HG03108 (cell line): ENCODE measurements at regions not wholly inside any gene's neighbourhood (a gene's known extent, or its start where the extent isn't known, plus 50 kb on each side); places are given as distances from the start of the nearest gene placed in this dataset.
"Not testable (repeated sequence)": the region's sequence is repeated elsewhere in the genome, so short reads cannot be mapped to it uniquely, and the experiment has no call there.

Source experiments
- ATAC-seq: cut with Tn5 transposase; IDR thresholded peaks from one replicate; pipeline ENCODE4 v1.9.1; 2021; ENCODE audit warnings: moderate library complexity; ENCODE audit not compliant: unreplicated experiment

DNA sequence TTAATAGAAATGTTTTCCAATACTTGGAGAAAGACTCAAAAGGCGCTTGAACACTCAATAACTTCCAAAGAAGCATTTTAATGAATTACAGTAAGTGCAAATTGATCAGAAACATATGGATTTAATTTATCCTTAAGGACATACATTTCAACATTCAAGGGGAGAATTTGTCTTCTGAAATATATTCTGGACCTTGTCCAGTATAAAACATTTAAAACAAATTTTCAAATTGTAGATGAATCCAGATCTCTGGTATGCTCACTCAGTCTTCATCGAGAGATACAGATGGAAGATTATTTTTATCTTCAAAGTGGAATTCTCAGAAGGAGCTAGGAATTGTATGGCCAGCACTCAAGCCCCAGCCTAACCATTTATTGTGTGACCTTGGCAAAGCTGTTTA lies 310.4 kb downstream of the ZNF674 start:
- no peak for ATAC-seq

DNA sequence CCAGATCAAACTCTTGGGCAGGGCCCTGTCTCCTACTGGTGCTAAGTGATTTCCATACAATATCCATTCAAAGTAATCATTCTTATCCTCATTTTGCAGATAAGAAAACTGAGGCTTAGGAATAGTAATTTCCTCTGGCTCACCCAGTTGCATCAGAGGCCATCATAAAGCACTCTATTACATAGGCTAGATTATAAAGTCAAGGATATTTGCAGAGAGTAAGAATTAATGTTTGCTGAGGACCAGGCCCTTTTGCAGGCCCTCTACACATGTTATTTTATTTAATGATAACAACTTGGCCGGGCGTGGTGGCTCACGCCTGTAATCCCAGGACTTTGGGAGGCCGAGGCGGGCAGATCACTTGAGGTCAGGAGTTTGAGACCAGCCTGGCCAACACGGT lies 316.8 kb downstream of the ZNF674 start:
- no peak for ATAC-seq

DNA sequence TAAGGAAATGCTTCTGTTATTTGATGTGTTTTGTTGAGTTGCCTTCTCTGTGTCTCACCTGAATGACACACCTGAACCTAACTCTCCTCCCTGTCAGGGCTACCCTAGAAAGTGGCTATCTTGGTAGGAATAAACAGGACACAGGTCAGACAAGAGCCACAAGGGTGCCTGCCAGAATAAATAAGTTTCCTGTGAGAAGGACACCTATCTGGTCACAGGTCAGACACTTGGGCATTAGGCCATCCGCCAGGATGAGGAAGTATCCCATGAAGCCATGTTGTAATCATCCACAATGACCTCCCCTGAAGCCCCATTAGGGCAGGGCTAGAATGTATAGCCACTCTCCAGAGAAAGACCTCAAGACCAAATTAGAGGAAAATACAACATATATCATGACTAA lies 318.8 kb downstream of the ZNF674 start:
- no peak for ATAC-seq

DNA sequence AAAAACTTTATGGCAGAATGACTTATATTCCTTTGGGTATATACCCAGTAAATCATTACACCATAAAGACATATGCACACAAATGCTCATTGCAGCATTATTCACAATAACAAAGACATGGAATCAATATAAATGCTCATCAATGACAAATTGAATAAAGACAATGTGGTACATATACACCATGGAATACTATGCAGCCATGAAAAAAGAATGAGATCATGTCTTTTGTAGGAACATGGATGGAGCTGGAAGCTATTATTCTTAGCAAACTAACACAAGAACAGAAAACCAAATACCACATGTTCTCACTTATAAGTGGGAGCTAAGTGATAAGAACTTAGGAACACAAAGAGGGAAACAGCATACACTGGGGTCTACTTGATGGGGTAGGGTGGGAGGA lies 321.7 kb downstream of the ZNF674 start:
- ATAC-seq, result not testable (repeated sequence)

DNA sequence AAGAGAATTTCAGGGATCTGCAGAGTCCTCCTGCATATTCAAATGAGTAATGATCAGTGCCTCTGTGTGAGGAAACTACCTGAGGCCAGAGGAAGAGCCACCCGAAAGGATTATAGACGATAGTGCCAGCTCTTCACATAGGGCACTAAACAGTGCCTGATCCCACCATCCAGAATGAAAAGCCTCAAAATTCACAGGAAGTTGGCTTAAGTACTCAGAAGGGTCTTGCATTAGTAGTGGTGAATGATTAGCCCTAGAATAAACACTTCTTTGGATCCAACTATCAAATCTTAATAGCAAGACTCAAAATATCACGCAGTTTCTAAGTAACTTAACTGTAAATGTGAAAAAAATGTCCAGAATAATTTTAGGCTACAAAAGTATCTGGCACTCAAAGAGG lies 324.4 kb downstream of the ZNF674 start:
- no peak for ATAC-seq

DNA sequence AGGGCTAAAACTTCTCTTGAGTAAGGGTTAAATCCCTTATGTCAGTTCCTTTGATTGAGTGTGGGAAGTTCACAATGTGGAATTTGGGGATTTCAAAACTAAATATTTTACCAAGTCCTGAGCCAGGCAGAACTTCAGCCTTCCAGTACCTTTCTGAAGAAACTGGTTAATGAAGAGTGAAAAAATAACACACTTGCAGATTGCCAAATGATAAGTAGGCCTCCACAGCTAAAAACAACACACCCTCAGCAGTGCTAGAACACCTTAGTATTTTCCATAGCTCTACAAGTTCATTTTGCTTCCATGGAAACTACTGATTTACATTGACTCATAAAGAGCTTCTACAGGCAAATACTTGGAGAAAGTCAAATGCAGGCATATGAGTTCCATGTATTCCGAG lies 326.8 kb downstream of the ZNF674 start:
- no peak for ATAC-seq

DNA sequence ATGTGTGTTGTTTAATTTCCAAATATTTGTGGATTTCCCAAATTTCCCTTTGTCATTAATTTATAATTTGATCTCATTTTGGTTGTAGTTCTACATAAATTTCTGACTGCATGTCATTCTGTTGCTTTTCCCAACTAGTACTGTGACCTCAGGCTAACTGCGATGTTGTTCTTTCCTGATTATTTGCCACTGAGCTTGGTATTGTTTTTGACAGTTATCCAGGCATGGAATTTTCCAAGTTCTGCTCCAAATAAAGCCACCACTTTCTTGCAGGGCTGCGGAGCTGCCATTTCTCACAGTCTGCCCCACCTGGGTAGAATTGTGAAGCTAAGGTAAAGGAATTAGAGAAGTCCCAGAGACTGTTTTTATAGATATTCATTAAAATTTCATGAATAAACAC lies 328.8 kb downstream of the ZNF674 start:
- no peak for ATAC-seq

DNA sequence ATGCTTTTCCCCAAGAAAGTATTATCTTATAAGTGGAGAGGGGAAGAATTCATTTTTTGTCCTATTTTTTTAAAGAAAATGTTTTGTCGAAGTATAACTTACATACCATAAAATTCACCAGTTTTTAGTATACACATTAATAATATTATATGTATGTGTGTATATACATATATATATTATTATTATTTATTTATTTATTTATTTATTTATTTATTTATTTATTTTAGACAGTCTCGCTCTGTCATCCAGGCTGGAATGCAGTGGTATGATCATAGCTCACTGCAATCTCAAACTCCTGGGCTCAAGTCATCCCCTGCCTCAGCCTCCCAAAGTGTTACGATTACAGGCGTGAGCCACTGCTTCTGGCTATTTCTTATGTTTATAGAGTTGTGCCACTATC lies 334.1 kb downstream of the ZNF674 start:
- ATAC-seq, result no peak

DNA sequence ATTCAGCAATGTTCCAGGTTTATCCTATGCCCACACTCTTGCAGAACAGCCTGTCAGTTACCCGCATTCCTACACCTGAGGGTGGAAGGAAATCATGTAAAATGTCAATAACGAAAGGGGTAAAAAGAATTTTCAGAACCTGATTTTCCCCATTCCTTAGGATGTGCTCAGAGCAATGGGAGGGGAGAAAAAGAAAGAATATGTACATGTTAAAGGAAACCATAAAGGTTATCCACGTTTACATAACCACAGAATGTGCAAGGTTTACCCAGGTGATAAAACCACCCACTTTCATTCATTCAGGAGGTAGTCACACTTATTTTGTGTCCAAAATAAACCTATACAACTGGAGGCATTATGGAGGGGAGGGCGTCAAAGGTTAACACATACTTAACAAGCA lies 335.5 kb downstream of the ZNF674 start:
- ATAC-seq, result no peak

DNA sequence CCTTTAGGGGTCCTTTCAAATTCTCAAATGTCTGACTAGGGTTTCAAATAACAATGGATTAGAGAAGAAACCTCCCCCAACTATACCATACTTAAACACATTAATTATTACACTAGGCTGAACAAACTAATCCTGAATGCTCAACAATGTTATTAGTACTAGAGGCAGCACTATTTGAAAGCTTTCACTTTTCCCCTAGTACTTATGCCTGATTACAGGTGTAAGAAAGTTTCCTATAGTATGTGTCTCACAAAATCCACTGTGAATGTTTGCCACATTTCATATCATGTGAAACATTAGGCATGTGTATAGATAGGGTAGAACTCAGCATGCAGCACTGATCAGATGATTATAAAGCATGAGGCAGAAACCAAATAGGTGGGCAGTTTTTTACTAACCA lies 336.2 kb downstream of the ZNF674 start:
- no peak for ATAC-seq

DNA sequence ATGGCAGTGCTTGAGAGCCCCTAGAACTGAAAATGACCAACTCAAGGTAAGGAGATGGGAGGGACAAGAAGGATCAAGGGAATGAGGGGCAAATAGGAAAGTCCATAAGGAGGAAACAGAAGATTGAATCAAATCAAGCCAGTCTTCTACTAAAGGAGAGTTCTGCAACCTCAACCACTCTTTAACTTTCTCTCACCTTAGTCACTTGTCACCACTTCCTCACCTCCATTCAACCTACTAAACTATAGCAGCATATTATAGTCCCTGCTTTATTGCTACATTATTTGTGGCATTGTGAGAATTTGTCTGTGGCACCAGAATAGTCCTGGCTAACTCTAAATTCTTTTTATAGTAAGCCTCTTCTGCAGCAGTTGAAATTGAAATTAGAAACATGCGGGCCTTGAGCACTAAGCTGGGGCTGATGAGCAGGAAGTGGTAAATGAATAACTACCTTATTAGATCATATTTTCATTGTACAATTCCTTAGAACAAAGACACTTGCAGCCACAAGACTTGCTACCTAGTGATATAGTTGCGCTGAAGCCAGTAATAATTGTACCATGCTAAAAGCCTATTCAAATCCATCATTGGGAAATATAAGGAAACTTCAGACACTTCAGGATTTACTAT lies 336.9 kb downstream of the ZNF674 start:
- peak; percentile 77 for ATAC-seq

DNA sequence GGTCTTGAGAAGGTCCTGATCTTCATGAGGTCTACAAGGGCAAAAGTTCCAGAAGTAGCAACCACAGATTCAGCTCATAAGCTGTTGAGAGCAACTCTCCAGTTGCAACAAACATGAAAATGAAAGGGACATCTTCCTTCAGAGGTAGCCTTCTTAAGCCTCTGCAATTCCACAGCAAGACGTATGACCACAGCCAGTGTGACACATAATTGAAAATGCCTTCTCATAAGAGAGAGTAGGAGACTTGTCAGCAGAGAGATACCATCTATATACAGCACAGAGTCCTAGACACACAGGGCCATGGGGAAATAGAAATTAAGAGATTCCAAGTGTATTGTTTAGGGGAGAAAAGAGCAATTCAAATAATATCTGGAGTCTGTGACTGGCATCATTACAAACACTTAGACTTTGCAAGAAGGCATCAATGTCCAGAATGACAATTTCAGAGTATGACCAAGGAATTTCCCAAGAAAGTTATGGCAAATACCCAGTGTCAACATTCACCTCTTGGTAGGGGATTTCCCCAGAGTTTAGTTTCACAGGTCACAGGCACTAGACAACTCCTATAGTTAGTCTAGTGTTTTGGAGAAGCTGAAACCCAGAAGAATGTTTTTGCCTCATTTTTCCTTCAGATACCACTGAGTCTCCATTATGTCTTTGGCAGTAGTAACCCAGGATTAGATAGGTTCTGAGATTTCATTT lies 340.3 kb downstream of the ZNF674 start:
- no peak for ATAC-seq

DNA sequence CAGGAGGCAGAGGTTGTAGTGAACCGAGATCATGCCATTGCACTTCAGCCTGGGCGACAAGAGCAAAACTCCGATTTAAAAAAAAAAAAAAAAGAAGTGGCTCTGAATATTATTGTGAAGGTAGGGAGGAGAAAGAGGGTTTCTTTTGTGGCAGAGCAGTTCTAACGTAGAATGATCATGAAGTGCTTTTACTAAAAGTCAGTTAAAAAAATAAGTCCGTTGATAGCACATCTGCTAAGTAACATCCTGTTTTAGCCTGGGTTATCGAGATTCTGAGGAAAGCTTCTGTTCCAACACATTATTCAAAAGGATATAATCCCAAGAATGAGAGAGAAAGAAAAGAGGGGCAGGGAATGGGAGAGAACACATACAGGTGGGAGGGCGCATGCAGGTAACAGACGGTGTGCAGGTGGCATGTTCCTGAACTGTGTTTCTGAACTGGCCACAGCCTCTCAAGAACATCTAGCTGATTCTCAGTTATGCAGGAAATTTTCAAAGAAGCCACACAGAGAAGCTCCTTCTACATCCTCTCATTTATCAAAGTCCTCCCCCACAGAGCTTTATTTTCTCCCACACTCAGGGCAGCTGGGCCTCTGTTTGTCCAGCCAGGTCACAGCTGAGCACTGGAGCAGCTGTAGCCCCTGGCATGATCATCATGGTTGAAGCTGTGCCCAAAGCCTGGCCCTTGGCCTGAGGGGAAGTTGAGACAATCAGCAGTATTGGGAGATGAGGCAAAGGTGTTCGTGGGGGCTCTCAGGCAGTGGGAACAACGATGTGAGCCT lies 342.3 kb downstream of the ZNF674 start:
- ATAC-seq, result no peak

DNA sequence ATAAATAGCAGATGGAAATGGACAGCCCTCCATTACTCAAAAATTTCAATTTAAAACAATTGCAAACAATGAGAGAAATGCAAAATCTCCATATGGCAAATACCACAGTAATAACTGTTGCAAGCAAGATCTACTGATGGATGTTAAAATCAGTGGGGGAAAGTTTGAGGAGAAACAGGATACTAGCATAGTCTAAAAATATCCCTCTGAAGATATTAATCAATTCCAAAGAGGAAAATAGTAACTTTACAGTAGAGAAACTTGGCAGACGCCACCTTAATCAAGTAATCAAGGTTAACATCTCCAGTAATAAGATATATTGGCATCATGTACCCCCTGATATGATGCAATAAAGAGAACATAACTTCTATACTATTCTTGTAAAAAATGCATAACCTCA lies 344.8 kb downstream of the ZNF674 start:
- ATAC-seq, result no peak

DNA sequence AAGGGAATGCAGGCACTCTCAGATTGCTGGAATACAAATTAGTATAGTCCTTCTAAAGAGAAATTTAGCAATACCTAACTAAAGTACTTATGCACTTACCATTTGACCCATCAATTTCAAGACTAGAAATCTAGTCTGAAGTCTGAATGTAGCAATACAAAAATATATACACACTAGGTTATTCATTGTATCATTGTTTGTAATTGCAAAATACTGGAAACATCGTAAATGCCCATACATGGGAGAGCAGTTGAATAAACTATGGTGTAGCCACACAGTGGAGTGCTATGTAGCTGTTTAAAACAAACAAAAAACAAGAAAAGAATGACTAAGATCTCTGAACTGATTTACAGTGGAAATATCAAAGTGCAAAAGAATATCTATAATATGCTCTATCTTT lies 346.4 kb downstream of the ZNF674 start:
- ATAC-seq, result no peak

DNA sequence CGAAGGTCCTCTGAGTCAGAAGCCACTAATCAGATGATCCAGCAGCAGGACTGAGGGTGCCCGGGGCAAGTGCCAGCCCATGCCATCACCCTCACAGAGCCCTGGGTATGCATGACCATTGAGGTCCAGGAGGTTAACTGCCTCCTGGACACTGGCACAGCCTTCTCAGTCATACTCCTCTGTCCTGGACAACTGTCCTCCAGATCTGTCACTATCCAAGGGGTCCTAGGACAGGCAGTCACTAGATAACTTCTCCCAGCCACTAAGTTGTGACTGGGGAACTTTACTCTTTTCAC lies 358.5 kb downstream of the ZNF674 start:
- ATAC-seq, result not testable (repeated sequence)

DNA sequence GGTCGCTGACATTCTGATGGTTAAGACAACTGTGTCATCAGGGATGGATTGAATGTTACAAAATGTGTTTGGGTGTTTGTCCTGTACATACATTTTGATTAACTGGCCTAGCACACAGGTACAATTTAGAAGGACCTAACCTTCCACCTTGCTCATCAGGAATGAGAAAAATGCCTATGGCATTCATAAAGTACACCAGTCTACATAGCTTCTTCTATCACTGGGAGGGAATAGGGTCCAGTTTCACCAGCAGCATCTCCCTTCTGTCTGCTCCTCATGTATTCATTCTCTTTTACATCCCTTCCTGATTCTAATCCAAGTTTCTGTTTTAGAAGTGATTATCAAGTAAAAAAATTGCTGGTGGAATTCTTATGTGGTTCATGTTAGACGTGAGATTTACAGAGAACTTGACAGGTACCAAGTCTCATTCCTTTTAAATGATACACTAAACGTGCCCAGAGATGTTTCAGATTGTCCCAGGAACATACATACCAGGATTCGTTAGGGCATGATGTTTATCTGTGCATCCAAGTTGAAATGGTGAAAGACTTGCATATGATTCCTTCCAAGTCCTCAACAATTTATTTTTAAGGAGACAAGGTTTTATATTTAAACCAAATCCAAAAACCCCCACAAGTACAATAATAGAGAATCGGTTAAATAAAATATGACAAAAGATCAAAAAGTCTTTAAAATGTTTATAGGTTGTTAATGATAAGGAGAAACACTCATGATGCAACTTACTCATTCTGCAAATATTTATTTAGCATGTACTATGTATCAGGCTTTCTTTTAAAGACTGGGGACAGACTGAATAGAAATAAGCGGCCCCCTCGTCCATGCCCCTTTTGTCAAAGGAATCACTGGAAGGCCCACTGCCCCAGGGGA lies 359.1 kb downstream of the ZNF674 start:
- no peak for ATAC-seq

DNA sequence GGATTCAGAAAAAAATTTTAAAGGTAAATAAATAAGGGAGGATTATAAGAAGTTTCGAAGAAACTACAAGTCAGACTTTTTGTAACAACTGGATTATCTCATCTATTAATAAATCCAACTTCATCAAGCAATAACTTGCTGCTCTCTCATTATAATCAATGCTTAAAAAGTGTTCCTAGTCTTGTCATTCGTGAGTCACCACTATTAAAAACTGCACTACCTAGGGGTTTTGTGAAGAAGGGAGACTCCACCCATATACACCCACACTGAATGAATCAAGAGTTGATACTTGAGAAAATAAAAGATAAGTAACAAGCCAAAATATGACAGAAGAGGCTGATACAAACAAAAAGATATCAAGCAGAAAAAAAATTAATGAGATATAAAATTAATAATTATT lies 360.5 kb downstream of the ZNF674 start:
- ATAC-seq, result no peak

DNA sequence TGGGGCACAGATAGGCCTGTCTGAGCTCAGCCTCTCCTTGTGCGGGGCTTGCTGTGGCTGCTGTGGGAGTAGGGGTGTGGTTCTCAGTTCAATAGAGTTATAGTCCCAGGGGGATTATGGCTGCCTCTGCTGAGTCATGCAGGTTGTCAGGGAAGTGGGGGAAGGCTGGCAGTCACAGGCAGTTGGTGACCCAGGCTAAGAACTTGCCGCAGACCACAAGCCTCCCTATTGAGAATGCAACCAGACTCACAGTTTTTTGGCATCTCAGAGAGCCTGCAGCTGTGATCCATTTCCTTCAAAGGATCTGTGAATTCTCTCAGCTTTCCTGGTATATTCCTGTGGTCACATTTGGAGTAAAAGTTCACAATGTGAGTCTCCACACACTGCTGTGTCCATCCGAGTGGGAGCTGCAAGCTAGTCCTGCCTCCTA lies 364.9 kb downstream of the ZNF674 start:
- peak; percentile 89 for ATAC-seq

DNA sequence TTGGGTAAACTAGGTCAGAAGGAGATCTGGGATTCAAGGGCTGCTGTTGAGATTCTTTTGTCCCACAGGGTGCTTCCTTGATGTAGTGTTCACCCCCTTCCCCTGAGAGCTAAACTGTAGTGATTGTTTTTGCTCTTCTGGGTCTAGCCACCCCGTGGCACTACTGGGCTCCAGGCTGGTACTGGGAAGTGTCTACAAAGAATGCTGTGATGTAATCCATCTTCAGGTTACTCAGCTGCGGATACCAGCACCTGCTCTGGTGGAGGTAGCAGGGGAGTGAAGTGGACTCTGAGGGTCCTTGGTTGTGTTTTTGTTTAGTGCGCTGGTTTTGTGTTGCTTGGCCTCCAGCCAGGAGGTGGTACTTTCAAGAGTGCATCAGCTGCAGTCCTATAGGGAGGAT lies 365.5 kb downstream of the ZNF674 start:
- no peak for ATAC-seq

DNA sequence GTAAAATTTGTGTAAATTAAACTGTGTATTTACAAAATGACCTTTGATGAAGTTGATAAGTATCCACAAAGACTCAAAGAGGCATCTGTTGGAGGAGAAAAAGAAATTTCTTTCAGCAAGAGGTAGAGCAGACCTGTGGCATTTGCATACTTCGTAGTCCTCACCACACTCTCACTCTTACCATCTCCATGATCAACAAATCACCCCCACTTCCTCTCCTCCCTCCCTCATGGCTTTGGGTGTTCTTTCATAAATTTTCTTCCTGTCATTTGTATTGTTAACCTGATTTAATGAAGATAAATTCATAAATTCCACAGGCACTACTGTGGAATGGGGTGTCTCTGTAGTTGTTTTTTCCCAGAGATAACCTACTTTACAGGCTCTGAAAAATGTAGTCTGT lies 366.5 kb downstream of the ZNF674 start:
- ATAC-seq, result no peak
